ENCODE measurements at regions not wholly inside any gene's neighbourhood (a gene's known extent, or its start where the extent isn't known, plus 50 kb on each side); places are given as distances from the start of the nearest gene placed in this dataset.

DNA sequence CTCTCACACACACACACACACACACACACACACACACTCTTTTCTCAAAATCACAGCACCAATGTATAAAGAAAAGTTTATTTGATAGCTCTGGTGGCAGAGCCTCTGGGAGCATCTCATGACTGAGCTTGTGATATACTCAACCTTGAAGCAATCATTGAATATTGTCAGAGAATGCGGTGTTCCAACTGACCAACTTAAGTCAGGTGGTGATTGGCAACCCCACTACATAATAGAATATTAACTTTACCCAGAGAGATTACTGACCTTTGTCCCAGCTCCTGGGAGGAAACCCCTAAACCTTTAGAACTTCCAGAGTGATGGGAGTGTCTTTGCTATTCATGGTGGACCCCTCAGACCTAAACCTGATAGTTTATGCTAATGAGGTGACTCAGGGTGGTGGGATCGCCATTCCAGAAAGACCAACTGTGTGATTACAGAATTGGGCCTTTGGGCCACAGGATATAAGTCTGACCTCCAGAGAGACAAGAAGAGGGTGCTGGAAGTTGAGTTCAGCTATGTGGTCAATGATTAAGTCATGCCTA, 143.1 kb downstream of the OTUD1 start:
- TF ChIP-seq, protein P1, sequence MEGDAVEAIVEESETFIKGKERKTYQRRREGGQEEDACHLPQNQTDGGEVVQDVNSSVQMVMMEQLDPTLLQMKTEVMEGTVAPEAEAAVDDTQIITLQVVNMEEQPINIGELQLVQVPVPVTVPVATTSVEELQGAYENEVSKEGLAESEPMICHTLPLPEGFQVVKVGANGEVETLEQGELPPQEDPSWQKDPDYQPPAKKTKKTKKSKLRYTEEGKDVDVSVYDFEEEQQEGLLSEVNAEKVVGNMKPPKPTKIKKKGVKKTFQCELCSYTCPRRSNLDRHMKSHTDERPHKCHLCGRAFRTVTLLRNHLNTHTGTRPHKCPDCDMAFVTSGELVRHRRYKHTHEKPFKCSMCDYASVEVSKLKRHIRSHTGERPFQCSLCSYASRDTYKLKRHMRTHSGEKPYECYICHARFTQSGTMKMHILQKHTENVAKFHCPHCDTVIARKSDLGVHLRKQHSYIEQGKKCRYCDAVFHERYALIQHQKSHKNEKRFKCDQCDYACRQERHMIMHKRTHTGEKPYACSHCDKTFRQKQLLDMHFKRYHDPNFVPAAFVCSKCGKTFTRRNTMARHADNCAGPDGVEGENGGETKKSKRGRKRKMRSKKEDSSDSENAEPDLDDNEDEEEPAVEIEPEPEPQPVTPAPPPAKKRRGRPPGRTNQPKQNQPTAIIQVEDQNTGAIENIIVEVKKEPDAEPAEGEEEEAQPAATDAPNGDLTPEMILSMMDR (IDR thresholded peaks at IDR 0.05), result no peak
- no peak for TF ChIP-seq ZFX (IDR thresholded peaks at IDR 0.05; ENCODE audit: borderline replicate concordance)

Data from 22Rv1 (cell line).